ENCODE measurements at regions not wholly inside any gene's neighbourhood (a gene's known extent, or its start where the extent isn't known, plus 50 kb on each side); places are given as distances from the start of the nearest gene placed in this dataset.
"Not testable (repeated sequence)": the region's sequence is repeated elsewhere in the genome, so short reads cannot be mapped to it uniquely, and the experiment has no call there.

- no peak for DNase-seq (ENCODE audit: low spot score)
Observed at GRCh38 chr4:100026066-100026465, 76.0 kb upstream of the H2AZ1 start.

- no peak for DNase-seq (ENCODE audit: low spot score)
Observed at GRCh38 chr4:100023800-100024199, 73.7 kb upstream of the H2AZ1 start.

GRCh38 chr4:100022792-100023222 lies 72.7 kb upstream of the H2AZ1 start:
- no peak for DNase-seq (ENCODE audit: low spot score)

- DNase-seq (ENCODE audit: low spot score) = no peak
Observed at GRCh38 chr4:100019821-100020220, 69.7 kb upstream of the H2AZ1 start.

- no peak for DNase-seq (ENCODE audit: low spot score)
Observed at GRCh38 chr4:100017637-100018310, 67.7 kb upstream of the H2AZ1 start.

GRCh38 chr4:100016191-100016590 lies 66.1 kb upstream of the H2AZ1 start:
- DNase-seq (ENCODE audit: low spot score) = no peak

- DNase-seq (ENCODE audit: low spot score) = no peak
Observed at GRCh38 chr4:100014616-100015015, 64.5 kb upstream of the H2AZ1 start.

- DNase-seq (ENCODE audit: low spot score) = no peak
Observed at GRCh38 chr4:100009490-100009889, 59.4 kb upstream of the H2AZ1 start.

- no peak for DNase-seq (ENCODE audit: low spot score)
Observed at GRCh38 chr4:100008048-100008447, 58.0 kb upstream of the H2AZ1 start.

- DNase-seq (ENCODE audit: low spot score) = not testable (repeated sequence)
Observed at GRCh38 chr4:100006161-100006560, 56.1 kb upstream of the H2AZ1 start.
